Loucy (cell line): ENCODE measurements at regions not wholly inside any gene's neighbourhood (a gene's known extent, or its start where the extent isn't known, plus 50 kb on each side); places are given as distances from the start of the nearest gene placed in this dataset.

Source experiments
- EZH2phosphoT487 ChIP-seq: fragments of 200-600 bp; IDR thresholded peaks from 2 replicates; pipeline ENCODE4 v1.6.1; 2018; ENCODE audit warnings: antibody characterized with exemption, mild to moderate bottlenecking, moderate library complexity, borderline replicate concordance
- TF ChIP-seq, protein P1 (sequence below): fragments of 200-600 bp; sonication (generic); conservative IDR thresholded peaks from 2 replicates; pipeline ENCODE4 v1.5.1; 2014; ENCODE audit warnings: mild to moderate bottlenecking, antibody characterized with exemption, low read length

DNA sequence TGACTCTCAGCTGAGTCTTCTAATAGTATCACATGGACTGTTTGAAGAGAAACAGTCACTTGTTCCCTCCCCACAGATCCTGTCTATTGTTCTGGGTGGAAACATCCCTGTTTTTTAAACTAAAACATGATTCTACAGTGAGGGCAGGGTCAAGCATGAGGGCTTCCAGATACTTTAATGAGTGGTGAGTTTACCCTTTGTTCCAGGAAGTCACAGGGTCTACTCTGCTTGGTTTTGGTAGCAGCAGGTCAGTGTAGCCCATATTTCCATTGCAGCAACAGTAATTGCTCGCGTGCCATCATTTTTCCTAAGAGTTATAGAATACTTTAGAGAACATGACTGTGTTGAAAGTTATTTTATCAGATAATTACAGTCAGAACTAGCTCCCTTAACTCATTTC, 87.4 kb downstream of the ZNF732 start:
- TF ChIP-seq, protein P1, sequence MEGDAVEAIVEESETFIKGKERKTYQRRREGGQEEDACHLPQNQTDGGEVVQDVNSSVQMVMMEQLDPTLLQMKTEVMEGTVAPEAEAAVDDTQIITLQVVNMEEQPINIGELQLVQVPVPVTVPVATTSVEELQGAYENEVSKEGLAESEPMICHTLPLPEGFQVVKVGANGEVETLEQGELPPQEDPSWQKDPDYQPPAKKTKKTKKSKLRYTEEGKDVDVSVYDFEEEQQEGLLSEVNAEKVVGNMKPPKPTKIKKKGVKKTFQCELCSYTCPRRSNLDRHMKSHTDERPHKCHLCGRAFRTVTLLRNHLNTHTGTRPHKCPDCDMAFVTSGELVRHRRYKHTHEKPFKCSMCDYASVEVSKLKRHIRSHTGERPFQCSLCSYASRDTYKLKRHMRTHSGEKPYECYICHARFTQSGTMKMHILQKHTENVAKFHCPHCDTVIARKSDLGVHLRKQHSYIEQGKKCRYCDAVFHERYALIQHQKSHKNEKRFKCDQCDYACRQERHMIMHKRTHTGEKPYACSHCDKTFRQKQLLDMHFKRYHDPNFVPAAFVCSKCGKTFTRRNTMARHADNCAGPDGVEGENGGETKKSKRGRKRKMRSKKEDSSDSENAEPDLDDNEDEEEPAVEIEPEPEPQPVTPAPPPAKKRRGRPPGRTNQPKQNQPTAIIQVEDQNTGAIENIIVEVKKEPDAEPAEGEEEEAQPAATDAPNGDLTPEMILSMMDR: no peak
- no peak for TF ChIP-seq EZH2phosphoT487
